GM23248 (cell line): ENCODE measurements at regions not wholly inside any gene's neighbourhood (a gene's known extent, or its start where the extent isn't known, plus 50 kb on each side); places are given as distances from the start of the nearest gene placed in this dataset.
"Not testable (repeated sequence)": the region's sequence is repeated elsewhere in the genome, so short reads cannot be mapped to it uniquely, and the experiment has no call there.

Source experiments
- DNase-seq: peaks from one replicate; pipeline ENCODE4 v3.0.0-alpha.2; 2015
- H2AFZ ChIP-seq: fragments of 200-600 bp; sonication (generic); 2 replicates; pipeline ENCODE4 v1.6.1; 2016; ENCODE audit warnings: antibody characterized with exemption
- H3F3A ChIP-seq: fragments of 200-600 bp; sonication (generic); 2 replicates; pipeline ENCODE4 v1.6.1; 2016; ENCODE audit warnings: mild to moderate bottlenecking, antibody characterized with exemption, mixed run types; ENCODE audit not compliant: insufficient read depth
- H3K27ac ChIP-seq: fragments of 200-600 bp; sonication (generic); 2 replicates; pipeline ENCODE4 v1.5.1; 2016; ENCODE audit warnings: mild to moderate bottlenecking
- H3K27me3 ChIP-seq: fragments of 200-600 bp; sonication (generic); replicated peaks from 2 replicates; pipeline ENCODE4 v1.6.1; 2016; ENCODE audit warnings: mild to moderate bottlenecking; ENCODE audit not compliant: insufficient read depth
- H3K36me3 ChIP-seq: fragments of 200-600 bp; sonication (generic); 2 replicates; pipeline ENCODE4 v1.6.1; 2016; ENCODE audit warnings: low read depth, mild to moderate bottlenecking
- H3K4me1 ChIP-seq: fragments of 200-600 bp; sonication (generic); 2 replicates; pipeline ENCODE4 v1.6.1; 2016; ENCODE audit warnings: mild to moderate bottlenecking; ENCODE audit not compliant: insufficient read depth
- H3K4me2 ChIP-seq: fragments of 200-600 bp; sonication (generic); one replicate; pipeline ENCODE4 v1.6.1; 2016; ENCODE audit warnings: mild to moderate bottlenecking; ENCODE audit not compliant: unreplicated experiment
- H3K4me3 ChIP-seq: fragments of 200-600 bp; sonication (generic); 2 replicates; pipeline ENCODE4 v1.5.1; 2016; ENCODE audit warnings: mild to moderate bottlenecking
- H3K79me2 ChIP-seq: fragments of 200-600 bp; sonication (generic); 2 replicates; pipeline ENCODE4 v1.6.1; 2016; ENCODE audit warnings: mild to moderate bottlenecking; ENCODE audit not compliant: insufficient read depth
- H3K9ac ChIP-seq: fragments of 200-600 bp; sonication (generic); 2 replicates; pipeline ENCODE4 v1.6.1; 2016; ENCODE audit warnings: mild to moderate bottlenecking
- H3K9me2 ChIP-seq: fragments of 200-600 bp; sonication (generic); 2 replicates; pipeline ENCODE4 v1.6.1; 2016; ENCODE audit warnings: mixed run types, mild to moderate bottlenecking, moderate library complexity; ENCODE audit not compliant: insufficient read depth
- H3K9me3 ChIP-seq: fragments of 200-600 bp; sonication (generic); one replicate; pipeline ENCODE4 v1.6.1; 2017; ENCODE audit warnings: low read depth
- H4K20me1 ChIP-seq: fragments of 200-600 bp; sonication (generic); 2 replicates; pipeline ENCODE4 v1.6.0; 2016; ENCODE audit not compliant: insufficient read depth
- EZH2 ChIP-seq: fragments of 200-600 bp; sonication (generic); IDR thresholded peaks from 2 replicates; pipeline ENCODE4 v1.6.1; 2018; ENCODE audit warnings: antibody characterized with exemption, mild to moderate bottlenecking; ENCODE audit not compliant: insufficient read depth, poor library complexity, severe bottlenecking
- EZH2phosphoT487 ChIP-seq: fragments of 200-600 bp; sonication (generic); IDR thresholded peaks from 2 replicates; pipeline ENCODE4 v1.6.1; 2018; ENCODE audit warnings: antibody characterized with exemption, moderate library complexity, mild to moderate bottlenecking, low read depth; ENCODE audit not compliant: insufficient read depth
- WGBS, 2 experiments: methylation state at CpG; one replicate each; pipeline ENCODE4 v1.1.6; 2015 to 2017; ENCODE audit warnings: low lambda C conversion rate in 2 of 2, low coverage in 1 of 2; ENCODE audit errors: missing lambda C conversion rate in 2 of 2; 5-methylcytosine and 5-hydroxymethylcytosine counted together
- in situ Hi-C: fragments of 300-500 bp; cut with MboI; formaldehyde crosslinking; loops from 2 replicates; pipeline ENCODE4 v1.15.0; 2020

GRCh38 chr6:23534351-23534750 is 591.7 kb upstream of the NRSN1 start:
- no peaks in the 10 kb centered on the region for H3K9me3 ChIP-seq
- H3K79me2 ChIP-seq = no peaks in the 10 kb centered on the region
- WGBS, 2 experiments = 12 to 17% methylated on average over 2 of the region's 2 CpGs
- H3K4me1 ChIP-seq = no peaks in the 10 kb centered on the region
- H3K4me3 ChIP-seq = no peak overlapping the region
- no peaks in the 10 kb centered on the region; the same call in 1 of the 2 replicates for H3K9me2 ChIP-seq
- DNase-seq = peak; percentile 19
- in situ Hi-C loops = no loop called here
- TF ChIP-seq EZH2phosphoT487 = no peak
- no peak for TF ChIP-seq EZH2
- no peak overlapping the region for H2AFZ ChIP-seq
- no peak overlapping the region for H3K4me2 ChIP-seq
- H3K27ac ChIP-seq = no peak overlapping the region
- no peaks in the 10 kb centered on the region for H3F3A ChIP-seq
- H3K36me3 ChIP-seq = no peaks in the 10 kb centered on the region
- no peaks in the 10 kb centered on the region for H4K20me1 ChIP-seq
- H3K9ac ChIP-seq = no peak overlapping the region
- H3K27me3 ChIP-seq = no peaks in the 10 kb centered on the region

GRCh38 chr6:23535101-23535500 is 590.9 kb upstream of the NRSN1 start:
- Histone ChIP-seq H3K79me2 (no peaks in the 10 kb centered on the region), H2AFZ (no peak overlapping the region), H3K27me3 (no peaks in the 10 kb centered on the region), H3K27ac (no peak overlapping the region), H3F3A (no peaks in the 10 kb centered on the region), H3K9me2 (no peaks in the 10 kb centered on the region; the same call in 1 of the 2 replicates), H3K4me2 (no peak overlapping the region), H3K9ac (no peak overlapping the region), H4K20me1 (no peaks in the 10 kb centered on the region), H3K36me3 (no peaks in the 10 kb centered on the region), H3K4me3 (no peak overlapping the region), H3K4me1 (no peaks in the 10 kb centered on the region), H3K9me3 (no peaks in the 10 kb centered on the region)
- in situ Hi-C loops = no loop called here
- DNase-seq = peak; percentile 23
- WGBS, 2 experiments = 18 to 26% methylated on average over 2 of the region's 2 CpGs
- no peak for TF ChIP-seq EZH2
- TF ChIP-seq EZH2phosphoT487 = no peak

GRCh38 chr6:23537828-23538227 is 588.2 kb upstream of the NRSN1 start:
- no peak overlapping the region for H3K27ac ChIP-seq
- no peaks in the 10 kb centered on the region for H3F3A ChIP-seq
- no peak overlapping the region for H3K4me2 ChIP-seq
- H3K36me3 ChIP-seq = no peaks in the 10 kb centered on the region
- in situ Hi-C loops = no loop called here
- DNase-seq = no peak
- no peak overlapping the region for H3K4me3 ChIP-seq
- no peaks in the 10 kb centered on the region for H3K9me3 ChIP-seq
- H3K9ac ChIP-seq = no peak overlapping the region
- H3K27me3 ChIP-seq = no peaks in the 10 kb centered on the region
- H3K9me2 ChIP-seq = no peaks in the 10 kb centered on the region; the same call in 1 of the 2 replicates
- no peaks in the 10 kb centered on the region for H3K79me2 ChIP-seq
- no peaks in the 10 kb centered on the region for H4K20me1 ChIP-seq
- H3K4me1 ChIP-seq = no peaks in the 10 kb centered on the region
- H2AFZ ChIP-seq = no peak overlapping the region
- TF ChIP-seq EZH2 = no peak
- TF ChIP-seq EZH2phosphoT487 = no peak

- in situ Hi-C loops = no loop called here
- H3K4me3 ChIP-seq = no peak overlapping the region
- H3F3A ChIP-seq = no peaks in the 10 kb centered on the region
- H3K9me2 ChIP-seq = no peaks in the 10 kb centered on the region
- H3K4me2 ChIP-seq = no peak overlapping the region
- no peak overlapping the region for H2AFZ ChIP-seq
- H3K9me3 ChIP-seq = peaks cover 4% of the 10 kb centered on the region
- H3K79me2 ChIP-seq = no peaks in the 10 kb centered on the region
- no peak for TF ChIP-seq EZH2phosphoT487
- no peak for TF ChIP-seq EZH2
- no peaks in the 10 kb centered on the region for H3K36me3 ChIP-seq
- no peaks in the 10 kb centered on the region for H3K4me1 ChIP-seq
- H3K27ac ChIP-seq = no peak overlapping the region
- no peaks in the 10 kb centered on the region for H3K27me3 ChIP-seq
- 12 to 21% methylated on average over 1 of the region's 1 CpG for WGBS, 2 experiments
- no peaks in the 10 kb centered on the region for H4K20me1 ChIP-seq
- H3K9ac ChIP-seq = no peak overlapping the region
- no peak for DNase-seq
Observed at GRCh38 chr6:23547851-23548250, 578.2 kb upstream of the NRSN1 start.

GRCh38 chr6:23554953-23555352 is 571.1 kb upstream of the NRSN1 start:
- WGBS, 2 experiments = 61 to 67% methylated on average over 1 of the region's 1 CpG
- in situ Hi-C loops, H3K27ac ChIP-seq: not testable (repeated sequence)

More at GRCh38 chr6:23554953-23555352, 571.1 kb upstream of the NRSN1 start:
- not testable (repeated sequence) for H4K20me1 ChIP-seq, H3K4me2 ChIP-seq, DNase-seq, H3K27me3 ChIP-seq, H3K4me3 ChIP-seq, H3K9ac ChIP-seq, H3K9me3 ChIP-seq, H3K4me1 ChIP-seq, H3K36me3 ChIP-seq, H3K79me2 ChIP-seq, H2AFZ ChIP-seq, H3K9me2 ChIP-seq, H3F3A ChIP-seq
